K562 (cell line): ENCODE measurements at regions not wholly inside any gene's neighbourhood (a gene's known extent, or its start where the extent isn't known, plus 50 kb on each side); places are given as distances from the start of the nearest gene placed in this dataset.

Source experiments
- ATAC-seq: fragments of 200-7000 bp; cut with Tn5 transposase; 3 replicates; pipeline ENCODE4 v1.9.1; 2020; ENCODE audit warnings: moderate library complexity
- BruUV-seq: library from RNA; stranded (reverse); fragments of 400-500 nt; replicated peaks from 2 replicates; lab custom pipeline; 2021; lab: Mats Ljungman, UMichigan
- CTCF ChIA-PET: fragments of 300-600 bp; formaldehyde crosslinking; extraction: SDS; loops from one replicate; lab custom pipeline; 2021; ENCODE audit warnings: low intra/inter-chr PET ratio; lab: Yijun Ruan, JAX
- POLR2A ChIA-PET: fragments of 300-600, 350-650 bp; sonication (Branson Sonifier 250); formaldehyde crosslinking; extraction: SDS; loops from one replicate; lab custom pipeline; 2021; ENCODE audit warnings: antibody characterized with exemption, inconsistent platforms; lab: Yijun Ruan, JAX
- DNase-seq, 4 experiments: peaks; one replicate each; pipeline versions ENCODE4 v3.0.0 to v3.0.0-alpha.2; 2011 to 2018; ENCODE audit warnings: low spot score in 3 of 4, mixed read lengths in 3 of 4; ENCODE audit errors: extremely low read depth in 1 of 4
- FAIRE-seq: peaks from 2 replicates; lab custom pipeline; 2011; peaks lifted over from hg19 to GRCh38; lab: Jason Lieb, UNC
- H2AFZ ChIP-seq: 2 replicates; pipeline ENCODE4 v1.6.0; 2011; ENCODE audit warnings: low read depth, low read length, control low read depth, inconsistent platforms
- H3K27ac ChIP-seq: fragments of 200-600 bp; 3 replicates; pipeline ENCODE4 v1.8.0; 2011; ENCODE audit warnings: low read depth, mild to moderate bottlenecking, control low read depth, inconsistent platforms, low read length, moderate library complexity, mixed read lengths; ENCODE audit errors: extremely low read depth
- H3K27me3 ChIP-seq, 2 experiments: fragments of 300-600 bp in 1 of 2; 2 replicates in 1 of 2; 3 replicates in 1 of 2; pipeline versions ENCODE4 v1.6.0 to v1.8.0; 2011; ENCODE audit warnings: inconsistent platforms in 2 of 2, low read length in 2 of 2, mild to moderate bottlenecking in 1 of 2, mixed read lengths in 1 of 2, moderate library complexity in 1 of 2; ENCODE audit not compliant: control insufficient read depth in 2 of 2, insufficient read depth in 2 of 2
- H3K36me3 ChIP-seq: fragments of 300-600 bp; 3 replicates; pipeline ENCODE4 v1.8.0; 2011; ENCODE audit warnings: mild to moderate bottlenecking, low read length, inconsistent platforms; ENCODE audit not compliant: control insufficient read depth, insufficient read depth
- H3K4me1 ChIP-seq, 2 experiments: fragments of 200-600 bp in 1 of 2; replicated peaks in 1 of 2; 2 replicates in 1 of 2; 3 replicates in 1 of 2; pipeline versions ENCODE4 v1.5.1 to v1.8.0; 2011; ENCODE audit warnings: inconsistent platforms in 2 of 2, low read length in 2 of 2, mild to moderate bottlenecking in 1 of 2, mixed read lengths in 1 of 2, moderate library complexity in 1 of 2; ENCODE audit not compliant: control insufficient read depth in 2 of 2, insufficient read depth in 2 of 2
- H3K4me2 ChIP-seq: 2 replicates; pipeline ENCODE4 v1.6.1; 2011; ENCODE audit warnings: low read length, control low read depth, inconsistent platforms, mixed read lengths; ENCODE audit not compliant: insufficient read depth
- H3K4me3 ChIP-seq: fragments of 200-600 bp; sonication (generic), shearing (Covaris generic); 2 replicates; pipeline ENCODE4 v1.5.1; 2016; ENCODE audit warnings: control low read depth, inconsistent platforms
- H3K79me2 ChIP-seq: fragments of 200-600 bp; 3 replicates; pipeline ENCODE4 v1.8.0; 2011; ENCODE audit warnings: low read length, inconsistent platforms; ENCODE audit not compliant: control insufficient read depth, insufficient read depth
- H3K9ac ChIP-seq, 2 experiments: 2 replicates each; pipeline versions ENCODE4 v1.6.0 to v1.6.1; 2011; ENCODE audit warnings: low read depth in 2 of 2, low read length in 2 of 2, control low read depth in 1 of 2, inconsistent platforms in 1 of 2, mild to moderate bottlenecking in 1 of 2, mixed read lengths in 1 of 2; ENCODE audit not compliant: insufficient read depth in 1 of 2
- H3K9me1 ChIP-seq: one replicate; pipeline ENCODE4 v1.6.0; 2011; ENCODE audit warnings: inconsistent platforms, mild to moderate bottlenecking, low read length, moderate library complexity; ENCODE audit not compliant: control insufficient read depth, insufficient read depth
- H3K9me3 ChIP-seq: replicated peaks from 2 replicates; pipeline ENCODE4 v1.5.1; 2011; ENCODE audit warnings: low read depth, low read length, inconsistent platforms; ENCODE audit not compliant: control insufficient read depth, insufficient read depth
- H4K20me1 ChIP-seq: replicated peaks from 2 replicates; pipeline ENCODE4 v1.6.1; 2011; ENCODE audit warnings: low read length, inconsistent platforms, mixed read lengths; ENCODE audit not compliant: control insufficient read depth, insufficient read depth
- HCFC1 ChIP-seq: IDR thresholded peaks from 2 replicates; pipeline ENCODE4 v1.6.1; 2012; ENCODE audit warnings: low read depth, low read length, improper control_type of control experiment
- RHOXF2B ChIP-seq: fragments of 250-450 bp; sonication (Bioruptor Pico); conservative IDR thresholded peaks from 2 replicates; pipeline ENCODE4 v1.5.1; 2021
- WGBS: fragments of 100-300 bp; shearing (Covaris generic); methylation state at CpG from one replicate; pipeline ENCODE4 v1.1.6; 2016; ENCODE audit warnings: low coverage, mixed read lengths; ENCODE audit not compliant: insufficient coverage; ENCODE audit errors: missing lambda C conversion rate; 5-methylcytosine and 5-hydroxymethylcytosine counted together
- in situ Hi-C: fragments of 300-500 bp; cut with MboI; formaldehyde crosslinking; loops from 4 replicates; pipeline ENCODE4 v1.15.0; 2018; ENCODE audit warnings: inconsistent platforms, mixed read lengths
- intact Hi-C: fragments of 100-400 bp; cut with micrococcal nuclease; formaldehyde crosslinking; loops from 2 replicates; pipeline ENCODE4 v1.14.2; 2022
- TF ChIP-seq, protein P1 (sequence below): sonication (generic); formaldehyde crosslinking; IDR thresholded peaks from 2 replicates; pipeline ENCODE4 v1.4.0; 2020; ENCODE audit warnings: mild to moderate bottlenecking, missing genetic modification reagents
- TF ChIP-seq, protein P2 (sequence below): sonication (generic); formaldehyde crosslinking; IDR thresholded peaks from 2 replicates; pipeline ENCODE4 v1.8.1; 2022; ENCODE audit warnings: missing genetic modification reagents
- TF ChIP-seq, protein P3 (sequence below): sonication (generic); formaldehyde crosslinking; IDR thresholded peaks from 2 replicates; pipeline ENCODE4 v1.8.0; 2022; ENCODE audit warnings: mild to moderate bottlenecking, missing genetic modification reagents

DNA sequence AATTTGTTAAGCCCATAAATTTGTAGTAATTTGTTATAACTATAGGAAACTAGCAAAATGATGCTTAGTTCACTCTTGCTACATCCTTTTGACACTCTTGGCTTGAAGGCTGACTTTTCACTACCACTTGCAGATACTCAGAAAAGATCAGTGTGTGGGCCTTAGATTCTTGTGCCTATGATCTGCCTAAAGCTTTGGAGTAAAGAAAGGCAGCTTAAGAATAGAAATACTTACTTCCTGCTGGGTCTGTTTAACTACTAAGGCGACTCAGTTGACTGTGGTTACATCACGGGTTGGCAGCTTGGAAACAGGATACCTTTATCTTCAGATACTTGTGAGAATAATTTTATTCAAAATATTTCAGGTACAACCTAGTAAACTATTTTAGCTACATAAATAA is 201.4 kb upstream of the FMR1 start:
- Histone ChIP-seq H3K9me1 (no peaks in the 10 kb centered on the region), H3K4me3 (no peak overlapping the region), H3K4me1 (no peaks in the 10 kb centered on the region), H3K27me3 (no peaks in the 10 kb centered on the region), H3K4me2 (no peak overlapping the region), H3K79me2 (no peaks in the 10 kb centered on the region), H3K36me3 (no peaks in the 10 kb centered on the region), H3K9me3 (no peaks in the 10 kb centered on the region), H3K9ac (no peak overlapping the region), H2AFZ (no peak overlapping the region), H4K20me1 (no peaks in the 10 kb centered on the region), H3K27ac (no peak overlapping the region)
- no peak for FAIRE-seq
- no peak for TF ChIP-seq HCFC1
- TF ChIP-seq, protein P1, sequence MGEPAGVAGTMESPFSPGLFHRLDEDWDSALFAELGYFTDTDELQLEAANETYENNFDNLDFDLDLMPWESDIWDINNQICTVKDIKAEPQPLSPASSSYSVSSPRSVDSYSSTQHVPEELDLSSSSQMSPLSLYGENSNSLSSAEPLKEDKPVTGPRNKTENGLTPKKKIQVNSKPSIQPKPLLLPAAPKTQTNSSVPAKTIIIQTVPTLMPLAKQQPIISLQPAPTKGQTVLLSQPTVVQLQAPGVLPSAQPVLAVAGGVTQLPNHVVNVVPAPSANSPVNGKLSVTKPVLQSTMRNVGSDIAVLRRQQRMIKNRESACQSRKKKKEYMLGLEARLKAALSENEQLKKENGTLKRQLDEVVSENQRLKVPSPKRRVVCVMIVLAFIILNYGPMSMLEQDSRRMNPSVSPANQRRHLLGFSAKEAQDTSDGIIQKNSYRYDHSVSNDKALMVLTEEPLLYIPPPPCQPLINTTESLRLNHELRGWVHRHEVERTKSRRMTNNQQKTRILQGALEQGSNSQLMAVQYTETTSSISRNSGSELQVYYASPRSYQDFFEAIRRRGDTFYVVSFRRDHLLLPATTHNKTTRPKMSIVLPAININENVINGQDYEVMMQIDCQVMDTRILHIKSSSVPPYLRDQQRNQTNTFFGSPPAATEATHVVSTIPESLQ (CRISPR knock-in tag): no peak
- TF ChIP-seq, protein P2, sequence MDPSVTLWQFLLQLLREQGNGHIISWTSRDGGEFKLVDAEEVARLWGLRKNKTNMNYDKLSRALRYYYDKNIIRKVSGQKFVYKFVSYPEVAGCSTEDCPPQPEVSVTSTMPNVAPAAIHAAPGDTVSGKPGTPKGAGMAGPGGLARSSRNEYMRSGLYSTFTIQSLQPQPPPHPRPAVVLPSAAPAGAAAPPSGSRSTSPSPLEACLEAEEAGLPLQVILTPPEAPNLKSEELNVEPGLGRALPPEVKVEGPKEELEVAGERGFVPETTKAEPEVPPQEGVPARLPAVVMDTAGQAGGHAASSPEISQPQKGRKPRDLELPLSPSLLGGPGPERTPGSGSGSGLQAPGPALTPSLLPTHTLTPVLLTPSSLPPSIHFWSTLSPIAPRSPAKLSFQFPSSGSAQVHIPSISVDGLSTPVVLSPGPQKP (CRISPR knock-in tag): no peak
- TF ChIP-seq RHOXF2B: no peak
- TF ChIP-seq, protein P3, sequence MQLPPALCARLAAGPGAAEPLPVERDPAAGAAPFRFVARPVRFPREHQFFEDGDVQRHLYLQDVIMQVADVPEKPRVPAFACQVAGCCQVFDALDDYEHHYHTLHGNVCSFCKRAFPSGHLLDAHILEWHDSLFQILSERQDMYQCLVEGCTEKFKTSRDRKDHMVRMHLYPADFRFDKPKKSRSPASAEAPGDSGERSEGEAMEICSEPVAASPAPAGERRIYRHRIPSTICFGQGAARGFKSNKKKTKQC (CRISPR knock-in tag): no peak
- WGBS: 0% methylated on average over 2 of the region's 2 CpGs
- intact Hi-C loops: no loop called here
- BruUV-seq: no TSS peak
- CTCF ChIA-PET: no interaction called here
- POLR2A ChIA-PET: no interaction called here
- no peak for DNase-seq
- no peak for ATAC-seq
- in situ Hi-C loops: no loop called here
